GM18873 (cell line): ENCODE measurements at regions not wholly inside any gene's neighbourhood (a gene's known extent, or its start where the extent isn't known, plus 50 kb on each side); places are given as distances from the start of the nearest gene placed in this dataset.

Experiments used
- ATAC-seq: cut with Tn5 transposase; IDR thresholded peaks from one replicate; pipeline ENCODE4 v1.9.1; 2021; ENCODE audit warnings: mild to moderate bottlenecking, moderate library complexity, moderate number of reproducible peaks; ENCODE audit not compliant: unreplicated experiment, low FRiP score

- ATAC-seq: no peak
These were observed 244.0 kb upstream of the HS6ST1 start for GRCh38 chr2:128562471-128563347.

- no peak for ATAC-seq
These were observed 244.7 kb upstream of the HS6ST1 start for GRCh38 chr2:128563348-128563687.

GRCh38 chr2:128564131-128564530 is 245.5 kb upstream of the HS6ST1 start:
- no peak for ATAC-seq

GRCh38 chr2:128564551-128564950 is 245.9 kb upstream of the HS6ST1 start:
- no peak for ATAC-seq

- no peak for ATAC-seq
These were observed 246.8 kb upstream of the HS6ST1 start for GRCh38 chr2:128565441-128565840.

- no peak for ATAC-seq
These were observed 248.0 kb upstream of the HS6ST1 start for GRCh38 chr2:128566671-128567070.

GRCh38 chr2:128568106-128568505 is 249.4 kb upstream of the HS6ST1 start:
- ATAC-seq: no peak

- no peak for ATAC-seq
These were observed 254.4 kb upstream of the HS6ST1 start for GRCh38 chr2:128573116-128573515.

- ATAC-seq: no peak
These were observed 254.9 kb upstream of the HS6ST1 start for GRCh38 chr2:128573531-128573930.

- ATAC-seq: no peak
These were observed 258.7 kb upstream of the HS6ST1 start for GRCh38 chr2:128577141-128577930.

GRCh38 chr2:128578406-128579390 is 260.0 kb upstream of the HS6ST1 start:
- ATAC-seq: no peak

GRCh38 chr2:128579825-128580224 is 261.2 kb upstream of the HS6ST1 start:
- no peak for ATAC-seq

GRCh38 chr2:128580988-128581848 is 262.6 kb upstream of the HS6ST1 start:
- ATAC-seq: no peak

GRCh38 chr2:128581849-128582244 is 263.2 kb upstream of the HS6ST1 start:
- ATAC-seq: no peak

- ATAC-seq: no peak
These were observed 265.7 kb upstream of the HS6ST1 start for GRCh38 chr2:128584296-128584890.

GRCh38 chr2:128585706-128586105 is 267.0 kb upstream of the HS6ST1 start:
- ATAC-seq: no peak

- ATAC-seq: no peak
These were observed 271.0 kb upstream of the HS6ST1 start for GRCh38 chr2:128589681-128590080.

- no peak for ATAC-seq
These were observed 271.8 kb upstream of the HS6ST1 start for GRCh38 chr2:128590309-128591021.
